ENCODE measurements at regions not wholly inside any gene's neighbourhood (a gene's known extent, or its start where the extent isn't known, plus 50 kb on each side); places are given as distances from the start of the nearest gene placed in this dataset.

GRCh38 chr2:100676346-100676745 lies 113.6 kb downstream of the PDCL3 start:
- POLR2A ChIA-PET = no interaction called here
- no peak for TF ChIP-seq CTCF (IDR thresholded peaks at IDR 0.05)
- Mint-ChIP-seq H3K4me1 (ENCODE audit: low read depth) (peaks cover 14% of the 10 kb centered on the region), H3K9me3 (no peaks in the 10 kb centered on the region), H3K36me3 (ENCODE audit: low read depth) (no peaks in the 10 kb centered on the region), H3K4me3 (no peak overlapping the region), H3K27ac (no peak overlapping the region), H3K27me3 (no peaks in the 10 kb centered on the region)
- intact Hi-C loops (cut with micrococcal nuclease) = no loop called here
- CTCF ChIA-PET = interaction anchor here (0.8 kb wide), 1 partner anchor 14 kb away, joined by 3 read pairs; no protein-coding TSS in a partner anchor
- no peak for DNase-seq
- no peak for ATAC-seq

GRCh38 chr2:100677611-100678185 lies 114.9 kb downstream of the PDCL3 start:
- ATAC-seq (no peak), DNase-seq (no peak)
- Mint-ChIP-seq H3K27me3 (no peaks in the 10 kb centered on the region), H3K4me3 (no peak overlapping the region), H3K4me1 (ENCODE audit: low read depth) (peaks cover 14% of the 10 kb centered on the region), H3K36me3 (ENCODE audit: low read depth) (no peaks in the 10 kb centered on the region), H3K9me3 (no peaks in the 10 kb centered on the region), H3K27ac (no peak overlapping the region)
- TF ChIP-seq CTCF (IDR thresholded peaks at IDR 0.05) = no peak
- ChIA-PET CTCF (interaction anchor here (1.0 kb wide), 1 partner anchor 143 kb away, joined by 3 read pairs; no protein-coding TSS in a partner anchor), POLR2A (no interaction called here)
- intact Hi-C loops (cut with micrococcal nuclease) = no loop called here

- POLR2A ChIA-PET = no interaction called here
- Mint-ChIP-seq H3K27ac (no peak overlapping the region), H3K27me3 (no peaks in the 10 kb centered on the region), H3K9me3 (peaks cover 3% of the 10 kb centered on the region), H3K4me3 (no peak overlapping the region), H3K4me1 (ENCODE audit: low read depth) (peaks cover 14% of the 10 kb centered on the region), H3K36me3 (ENCODE audit: low read depth) (no peaks in the 10 kb centered on the region)
- CTCF ChIA-PET = no interaction called here
- ATAC-seq (no peak), DNase-seq (no peak)
- intact Hi-C loops (cut with micrococcal nuclease) = no loop called here
- TF ChIP-seq CTCF (IDR thresholded peaks at IDR 0.05) = no peak
Observed at GRCh38 chr2:100679211-100679610, 116.4 kb downstream of the PDCL3 start.

- no peaks in the 10 kb centered on the region for H3K27me3 Mint-ChIP-seq
- H3K9me3 Mint-ChIP-seq = peaks cover 12% of the 10 kb centered on the region
- ChIA-PET CTCF (interaction anchor here (1.0 to 1.3 kb wide), 2 partner anchors 16 to 72 kb away, joined by 3 to 5 read pairs; no protein-coding TSS in a partner anchor), POLR2A (no interaction called here)
- intact Hi-C loops (cut with micrococcal nuclease) = no loop called here
- ATAC-seq = no peak
- no peak overlapping the region for H3K4me3 Mint-ChIP-seq
- TF ChIP-seq CTCF (IDR thresholded peaks at IDR 0.05) = no peak
- DNase-seq = no peak
- no peak overlapping the region for H3K27ac Mint-ChIP-seq
- H3K36me3 Mint-ChIP-seq (ENCODE audit: low read depth) = no peaks in the 10 kb centered on the region
- peaks cover 14% of the 10 kb centered on the region for H3K4me1 Mint-ChIP-seq (ENCODE audit: low read depth)
Observed at GRCh38 chr2:100682536-100682935, 119.7 kb downstream of the PDCL3 start.

- intact Hi-C loops (cut with micrococcal nuclease) = no loop called here
- ChIA-PET POLR2A (no interaction called here), CTCF (no interaction called here)
- Mint-ChIP-seq H3K27ac (no peak overlapping the region), H3K27me3 (no peaks in the 10 kb centered on the region), H3K9me3 (peaks cover 12% of the 10 kb centered on the region), H3K4me3 (no peak overlapping the region), H3K36me3 (ENCODE audit: low read depth) (no peaks in the 10 kb centered on the region), H3K4me1 (ENCODE audit: low read depth) (peaks cover 14% of the 10 kb centered on the region)
- ATAC-seq = no peak
- DNase-seq = no peak
- TF ChIP-seq CTCF (IDR thresholded peaks at IDR 0.05) = no peak
Observed at GRCh38 chr2:100683231-100683630, 120.4 kb downstream of the PDCL3 start.

All from activated CD8-positive, alpha-beta T cell treated with anti-CD3 and anti-CD28 coated beads for 36 hours (primary cell).